D721Med (cell line): ENCODE measurements at regions not wholly inside any gene's neighbourhood (a gene's known extent, or its start where the extent isn't known, plus 50 kb on each side); places are given as distances from the start of the nearest gene placed in this dataset.
A peak's percentile ranks its signal among the peaks of the same experiment; 100 is the strongest.
"Not testable (repeated sequence)": the region's sequence is repeated elsewhere in the genome, so short reads cannot be mapped to it uniquely, and the experiment has no call there.

Source experiments
- DNase-seq: peaks from one replicate; pipeline ENCODE4 v3.0.0; 2011; ENCODE audit warnings: low spot score; ENCODE audit not compliant: insufficient read length
- FAIRE-seq: peaks from 2 replicates; lab custom pipeline; 2011; peaks lifted over from hg19 to GRCh38; lab: Jason Lieb, UNC
- TF ChIP-seq, protein P1 (sequence below): IDR thresholded peaks from 2 replicates; pipeline ENCODE4 v1.5.1; 2012; ENCODE audit warnings: mild to moderate bottlenecking, control low read depth; ENCODE audit not compliant: insufficient read depth; ENCODE audit errors: missing control alignments

GRCh38 chr7:124106575-124106974 is 73.7 kb upstream of the TMEM229A start:
- DNase-seq: no peak
- TF ChIP-seq, protein P1, sequence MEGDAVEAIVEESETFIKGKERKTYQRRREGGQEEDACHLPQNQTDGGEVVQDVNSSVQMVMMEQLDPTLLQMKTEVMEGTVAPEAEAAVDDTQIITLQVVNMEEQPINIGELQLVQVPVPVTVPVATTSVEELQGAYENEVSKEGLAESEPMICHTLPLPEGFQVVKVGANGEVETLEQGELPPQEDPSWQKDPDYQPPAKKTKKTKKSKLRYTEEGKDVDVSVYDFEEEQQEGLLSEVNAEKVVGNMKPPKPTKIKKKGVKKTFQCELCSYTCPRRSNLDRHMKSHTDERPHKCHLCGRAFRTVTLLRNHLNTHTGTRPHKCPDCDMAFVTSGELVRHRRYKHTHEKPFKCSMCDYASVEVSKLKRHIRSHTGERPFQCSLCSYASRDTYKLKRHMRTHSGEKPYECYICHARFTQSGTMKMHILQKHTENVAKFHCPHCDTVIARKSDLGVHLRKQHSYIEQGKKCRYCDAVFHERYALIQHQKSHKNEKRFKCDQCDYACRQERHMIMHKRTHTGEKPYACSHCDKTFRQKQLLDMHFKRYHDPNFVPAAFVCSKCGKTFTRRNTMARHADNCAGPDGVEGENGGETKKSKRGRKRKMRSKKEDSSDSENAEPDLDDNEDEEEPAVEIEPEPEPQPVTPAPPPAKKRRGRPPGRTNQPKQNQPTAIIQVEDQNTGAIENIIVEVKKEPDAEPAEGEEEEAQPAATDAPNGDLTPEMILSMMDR: no peak
- FAIRE-seq: no peak

DNA sequence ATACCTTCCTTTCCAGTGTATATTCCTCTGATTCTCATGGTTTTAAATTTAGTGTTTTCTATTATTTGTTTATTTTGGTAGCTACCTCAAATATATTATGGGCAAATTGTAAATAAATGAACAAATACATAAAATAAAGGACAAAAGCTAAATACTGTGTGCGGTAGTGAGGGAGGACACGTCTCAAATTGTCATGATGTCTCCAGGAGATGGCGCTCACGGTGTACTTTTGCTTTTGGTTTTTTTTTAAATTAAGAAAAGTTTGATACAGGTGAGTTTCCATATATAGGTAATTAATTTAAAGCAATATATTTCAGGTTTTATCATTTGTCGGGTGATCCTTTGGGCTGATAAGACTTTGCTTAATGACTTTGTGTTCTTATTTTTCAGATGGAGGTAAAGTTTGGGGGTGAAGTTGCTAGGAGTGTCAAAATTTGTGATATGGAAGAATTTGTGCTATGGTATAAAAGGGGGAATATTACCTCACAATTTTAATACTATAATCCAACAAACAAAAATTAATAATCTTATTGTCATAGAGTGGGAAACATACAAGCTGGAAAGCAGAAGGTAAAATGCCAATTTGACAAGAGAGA is 68.4 kb upstream of the TMEM229A start:
- TF ChIP-seq, protein P1: peak; percentile 45
- FAIRE-seq (no peak), DNase-seq (no peak)

DNA sequence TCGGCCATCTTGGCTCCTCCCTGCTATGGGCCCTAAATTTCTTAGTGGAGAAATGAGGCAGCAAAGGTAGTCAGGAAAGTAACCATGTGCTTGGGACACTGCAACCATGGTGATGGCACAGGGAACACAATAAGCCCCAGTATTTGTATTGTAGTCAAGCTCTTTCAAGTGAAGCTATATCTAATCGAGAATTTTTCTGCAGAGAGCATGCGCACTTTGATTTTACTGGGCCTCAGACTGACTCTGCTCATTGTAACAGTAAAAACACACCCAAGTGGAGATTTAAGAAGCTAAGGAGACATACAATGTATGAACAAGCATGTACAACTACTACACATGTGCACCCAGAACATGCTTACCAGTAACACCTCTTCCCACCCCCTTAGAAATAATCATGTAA is 67.3 kb upstream of the TMEM229A start:
- TF ChIP-seq, protein P1: no peak
- FAIRE-seq (no peak), DNase-seq (no peak)

GRCh38 chr7:124099585-124099984 is 66.7 kb upstream of the TMEM229A start:
- not testable (repeated sequence) for FAIRE-seq

GRCh38 chr7:124089621-124090020 is 56.8 kb upstream of the TMEM229A start:
- TF ChIP-seq, protein P1: no peak
- DNase-seq (no peak), FAIRE-seq (peak; percentile 79)

More at GRCh38 chr7:124099585-124099984, 66.7 kb upstream of the TMEM229A start:
- DNase-seq: not testable (repeated sequence)

- TF ChIP-seq, protein P1: no peak
- DNase-seq (no peak), FAIRE-seq (no peak)
Measured at GRCh38 chr7:124088590-124088989, 55.7 kb upstream of the TMEM229A start.

- FAIRE-seq (peak; percentile 79), DNase-seq (no peak)
- TF ChIP-seq, protein P1: no peak
Measured at GRCh38 chr7:124086843-124087242, 54.0 kb upstream of the TMEM229A start.
